Pulmonary artery endothelial cell (primary cell): ENCODE measurements at regions not wholly inside any gene's neighbourhood (a gene's known extent, or its start where the extent isn't known, plus 50 kb on each side); places are given as distances from the start of the nearest gene placed in this dataset.

ENCODE experiments used
- DNase-seq: peaks from one replicate; pipeline ENCODE4 v3.0.0-alpha.2; 2011; ENCODE audit warnings: low read depth, low spot score

DNA sequence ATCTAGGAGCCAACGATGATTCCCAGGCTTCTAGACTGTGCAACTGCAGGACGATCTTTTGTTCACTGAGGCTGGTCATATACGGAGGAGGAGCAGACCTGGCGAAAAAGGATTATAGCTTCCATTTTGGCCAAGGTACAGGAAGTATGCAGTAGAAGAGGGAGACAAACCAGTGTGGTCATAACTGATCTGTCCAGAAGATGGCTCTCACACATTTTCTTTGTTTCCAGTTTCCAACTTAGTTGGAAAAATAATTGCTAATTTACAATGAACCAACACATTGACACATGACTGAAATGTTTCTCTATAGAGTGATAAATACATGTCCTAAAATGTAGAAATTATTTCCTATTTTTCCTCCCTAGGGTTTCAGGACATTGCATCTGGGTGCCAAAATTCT lies 364.1 kb upstream of the BTBD3 start:
- DNase-seq: no peak

DNA sequence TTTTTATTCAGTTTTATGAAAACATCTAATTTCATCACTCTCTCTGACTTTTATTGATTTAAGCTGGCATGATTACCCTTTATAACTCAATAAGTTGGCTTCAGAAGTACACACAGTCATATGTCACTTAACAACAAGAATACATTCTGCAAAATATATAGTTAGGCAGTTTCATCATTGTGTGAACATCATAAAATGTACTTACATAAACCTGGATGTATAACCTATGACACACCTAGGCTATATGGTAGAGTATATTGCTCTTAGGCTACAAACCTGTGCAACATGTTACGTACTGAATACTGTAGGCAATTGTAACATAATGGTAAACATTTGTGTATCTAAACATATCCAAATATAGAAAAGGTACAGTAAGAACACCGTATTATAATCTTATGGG lies 362.2 kb upstream of the BTBD3 start:
- DNase-seq: no peak

DNA sequence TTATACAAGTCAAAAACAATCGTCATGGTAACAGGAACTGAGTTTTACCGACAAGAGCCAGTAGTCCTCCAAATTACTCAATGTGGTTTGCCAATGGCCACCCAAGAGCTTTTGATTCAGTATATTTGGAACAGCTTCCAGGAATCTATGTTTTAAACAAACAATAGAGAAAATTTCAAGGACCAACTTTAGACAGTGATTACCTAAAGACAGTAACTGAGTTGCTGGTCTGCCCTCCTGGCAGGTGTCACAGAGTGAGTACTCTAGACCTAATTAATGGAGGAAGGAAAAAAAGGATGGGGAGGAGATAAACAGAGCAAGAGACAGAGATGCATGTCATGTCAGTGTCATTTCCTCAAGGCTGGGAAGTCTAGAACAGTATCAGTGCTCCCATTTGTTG lies 361.3 kb upstream of the BTBD3 start:
- no peak for DNase-seq

DNA sequence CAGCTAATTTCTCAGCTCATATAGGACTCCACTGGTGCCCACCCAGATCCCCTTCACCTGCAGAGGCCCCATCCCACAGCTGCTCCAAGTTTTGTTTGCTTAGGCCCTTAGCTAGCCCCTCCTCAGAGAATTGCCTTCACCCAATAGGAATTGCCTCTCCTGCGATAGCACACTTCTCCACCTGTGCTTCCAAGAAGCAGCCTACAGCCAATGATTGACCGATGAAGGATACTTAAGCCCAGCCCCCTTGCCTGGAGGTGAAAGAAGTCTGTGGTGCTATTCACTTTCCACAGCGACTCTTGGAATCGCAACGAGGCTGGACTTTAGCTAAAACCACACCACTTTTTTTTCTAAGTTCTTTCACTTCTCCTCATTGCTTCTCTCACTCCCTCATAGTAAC lies 353.2 kb upstream of the BTBD3 start:
- no peak for DNase-seq

DNA sequence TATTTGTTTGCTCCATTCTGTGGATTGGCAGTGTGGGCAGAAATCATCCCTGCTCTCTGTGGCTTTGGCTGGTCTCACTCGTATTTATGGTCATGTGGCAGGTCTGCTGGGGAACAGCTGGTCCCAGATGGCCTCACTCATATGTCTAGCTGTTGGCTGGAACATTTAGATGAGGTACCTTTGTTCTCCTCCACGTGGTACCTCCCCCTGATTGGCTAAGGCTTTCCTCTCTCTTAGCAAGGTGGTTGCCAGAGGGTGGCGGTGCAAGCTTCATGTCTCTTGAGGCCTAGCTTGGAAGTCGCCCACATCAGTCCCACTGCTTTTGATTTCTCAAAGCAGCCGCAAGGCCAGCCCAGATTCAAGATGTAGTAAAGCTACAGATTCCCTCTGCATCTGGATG lies 348.5 kb upstream of the BTBD3 start:
- DNase-seq: no peak

GRCh38 chr20:11573507-11573906 lies 344.2 kb upstream of the BTBD3 start:
- no peak for DNase-seq

GRCh38 chr20:11581271-11581670 lies 336.4 kb upstream of the BTBD3 start:
- DNase-seq: no peak

DNA sequence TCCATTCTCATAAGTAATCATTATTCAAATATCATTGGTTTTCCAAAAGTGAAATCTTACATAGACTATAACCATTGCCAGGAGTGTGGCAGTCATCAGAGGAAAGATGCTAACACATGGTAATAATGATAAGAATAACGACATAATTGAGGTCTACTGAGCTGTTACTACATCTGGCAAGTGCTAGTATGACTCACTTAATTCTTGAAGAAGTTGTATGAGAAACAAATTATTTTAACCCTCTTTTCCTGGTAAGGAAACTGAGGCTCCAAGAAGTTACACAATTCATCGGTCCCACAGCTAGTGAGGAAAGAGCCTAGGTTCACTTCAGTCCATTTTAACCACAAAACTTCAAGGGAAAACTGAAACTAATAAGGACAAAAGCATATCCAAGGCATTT lies 335.6 kb upstream of the BTBD3 start:
- DNase-seq: no peak

- DNase-seq: no peak
These were observed 331.8 kb upstream of the BTBD3 start for GRCh38 chr20:11585752-11586352.

GRCh38 chr20:11588875-11589274 lies 328.8 kb upstream of the BTBD3 start:
- no peak for DNase-seq

GRCh38 chr20:11591965-11592364 lies 325.7 kb upstream of the BTBD3 start:
- no peak for DNase-seq

- DNase-seq: no peak
These were observed 313.4 kb upstream of the BTBD3 start for GRCh38 chr20:11604339-11604738.

DNA sequence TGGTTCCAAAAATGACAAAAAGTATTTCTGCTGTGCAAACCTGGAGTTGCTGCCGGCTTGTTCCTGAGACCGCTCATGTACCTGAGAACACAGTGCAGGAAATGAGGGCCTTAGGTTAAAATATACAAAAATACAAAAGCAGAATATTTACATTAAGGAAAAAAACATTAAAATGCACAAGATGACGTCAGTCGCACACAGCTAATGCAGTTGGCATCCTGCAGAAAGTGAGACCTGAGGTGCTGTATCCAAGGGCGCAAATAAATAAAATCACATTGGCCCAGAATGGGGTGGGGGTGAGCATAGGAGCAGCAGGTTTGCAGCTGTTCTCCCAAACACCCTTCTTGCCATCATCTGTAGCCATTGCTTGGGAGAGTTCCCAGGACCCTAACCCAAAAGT lies 310.6 kb upstream of the BTBD3 start:
- DNase-seq: no peak

DNA sequence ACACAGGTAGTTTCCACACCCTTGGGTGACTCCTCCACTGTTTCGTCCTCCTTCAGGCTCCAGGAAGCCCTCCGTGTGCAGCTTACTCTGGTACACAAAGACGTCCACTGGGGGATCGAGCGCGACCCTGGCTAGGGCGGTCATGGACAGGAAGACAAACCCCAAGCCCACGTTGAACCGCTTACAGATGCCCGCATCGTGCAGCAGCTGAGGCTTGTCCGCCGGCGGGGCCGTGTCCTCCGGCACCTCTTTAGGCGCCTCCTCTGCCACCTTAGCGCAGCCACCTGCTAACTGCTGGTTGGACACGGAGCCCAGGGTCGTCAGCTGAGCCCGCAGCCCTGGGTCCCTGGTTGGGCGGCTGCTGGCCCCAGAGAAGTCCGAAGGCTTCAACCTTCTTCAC lies 309.0 kb upstream of the BTBD3 start:
- no peak for DNase-seq

DNA sequence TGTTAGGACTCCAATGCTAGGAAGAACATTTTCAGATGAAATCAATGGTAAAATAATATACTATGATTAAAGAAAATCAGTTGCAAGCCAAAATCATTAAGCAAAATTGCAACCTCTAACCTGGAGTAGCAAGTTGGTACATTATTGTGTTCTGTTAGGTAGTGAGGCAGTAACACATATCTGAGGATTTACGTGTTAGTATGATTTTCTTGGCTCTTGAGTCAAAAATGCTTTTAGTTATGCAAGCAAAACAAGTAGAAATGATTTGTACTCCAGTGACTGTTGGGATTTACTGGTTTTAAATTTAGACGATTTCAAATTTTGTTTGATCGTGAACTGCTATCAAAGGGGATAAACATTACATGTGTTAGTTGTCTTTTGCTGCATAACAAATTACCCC lies 293.0 kb upstream of the BTBD3 start:
- DNase-seq: no peak

GRCh38 chr20:11626551-11626950 lies 291.1 kb upstream of the BTBD3 start:
- no peak for DNase-seq

DNA sequence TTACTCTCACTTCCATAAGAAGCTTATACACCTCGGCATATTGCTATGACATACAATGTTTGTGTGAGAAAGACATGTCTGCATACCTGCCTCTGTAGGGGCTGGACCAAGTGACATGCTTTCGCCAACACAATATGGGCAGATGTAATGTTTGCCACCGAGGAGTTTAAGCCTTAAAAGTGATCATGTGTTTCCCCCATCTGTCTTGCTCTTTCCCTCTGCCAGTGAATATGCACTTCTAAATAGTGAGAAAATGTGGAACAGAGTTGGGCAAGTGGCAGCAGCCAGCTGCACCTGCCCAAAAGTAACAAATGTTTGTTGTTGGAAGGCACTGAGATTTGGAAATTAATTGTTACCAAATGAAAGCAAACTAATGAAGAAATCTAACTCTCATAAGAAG lies 274.8 kb upstream of the BTBD3 start:
- no peak for DNase-seq

DNA sequence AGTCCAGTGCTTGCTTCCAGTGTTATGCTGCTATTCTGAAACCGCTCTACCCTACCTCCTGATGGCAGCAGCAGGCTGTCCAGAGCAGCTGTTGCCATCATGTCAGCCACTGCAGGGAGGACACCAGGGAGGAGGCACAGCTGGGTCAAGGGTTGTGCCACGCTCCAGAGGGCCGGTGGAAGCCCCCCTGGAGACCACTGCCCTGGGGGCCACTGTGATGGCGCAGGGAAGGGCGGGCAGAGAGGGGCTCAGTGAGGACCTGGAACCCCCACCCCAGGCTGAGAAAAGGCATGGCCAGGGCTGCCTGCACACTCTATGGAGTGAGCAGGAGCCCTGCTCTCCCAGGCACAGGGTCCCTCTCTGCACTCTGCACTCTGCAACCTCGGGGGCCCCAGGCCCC lies 271.3 kb upstream of the BTBD3 start:
- DNase-seq: no peak

- no peak for DNase-seq
These were observed 267.1 kb upstream of the BTBD3 start for GRCh38 chr20:11650566-11650965.

- DNase-seq: no peak
These were observed 266.6 kb upstream of the BTBD3 start for GRCh38 chr20:11651138-11651537.

DNA sequence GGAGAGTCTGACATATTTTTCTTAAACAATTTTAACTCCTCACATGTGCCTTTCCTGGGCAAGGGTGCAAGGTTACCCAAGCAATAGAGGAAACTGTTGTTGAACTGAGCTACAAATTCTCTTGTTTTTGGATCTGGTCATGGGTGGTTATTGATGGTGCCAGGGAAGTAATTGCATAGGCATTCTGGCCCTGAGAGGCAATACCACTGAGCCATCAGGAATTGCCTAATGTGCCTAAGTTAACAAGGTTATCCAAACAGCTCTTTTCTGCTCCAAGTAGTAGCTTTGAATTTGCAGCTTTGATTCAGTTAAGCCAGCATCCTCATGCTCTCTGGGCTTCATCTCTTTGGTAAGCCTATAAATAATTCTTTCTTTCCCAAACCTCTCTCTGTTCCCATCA lies 266.0 kb upstream of the BTBD3 start:
- no peak for DNase-seq

GRCh38 chr20:11652128-11652527 lies 265.6 kb upstream of the BTBD3 start:
- DNase-seq: no peak

GRCh38 chr20:11654766-11655165 lies 262.9 kb upstream of the BTBD3 start:
- no peak for DNase-seq

DNA sequence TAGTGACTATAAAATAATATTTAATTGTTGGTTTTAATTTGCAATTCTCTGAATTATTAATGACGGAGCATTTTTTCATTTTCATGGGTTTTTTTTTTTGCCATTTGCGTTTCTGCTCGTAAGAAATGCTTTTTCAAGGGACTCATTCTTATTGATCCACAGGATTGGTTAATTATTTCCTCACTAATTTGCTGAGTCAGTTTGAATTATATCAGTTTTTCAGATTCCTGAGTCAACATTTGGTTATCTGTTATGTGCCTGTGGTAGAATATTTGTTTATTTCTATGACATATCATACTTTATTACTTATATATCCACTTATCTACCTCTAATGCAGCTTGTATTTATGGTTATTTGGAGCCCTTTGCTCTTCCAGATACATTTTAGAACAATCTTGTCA lies 257.0 kb upstream of the BTBD3 start:
- DNase-seq: no peak
